Mesenchymal stem cell (in vitro differentiated cells and primary cell): ENCODE measurements at regions not wholly inside any gene's neighbourhood (a gene's known extent, or its start where the extent isn't known, plus 50 kb on each side); places are given as distances from the start of the nearest gene placed in this dataset.

Source experiments
- DNase-seq: peaks from one replicate; pipeline ENCODE4 v3.0.0-alpha.2; 2013
- H2AFZ ChIP-seq: one replicate; pipeline ENCODE4 v1.6.1; 2013; ENCODE audit warnings: low read depth, mild to moderate bottlenecking, control low read depth, inconsistent platforms, low read length, moderate library complexity
- H2AK5ac ChIP-seq: 2 replicates; pipeline ENCODE4 v1.6.1; 2013; ENCODE audit warnings: low read length, moderate library complexity, mild to moderate bottlenecking, inconsistent platforms; ENCODE audit not compliant: severe bottlenecking
- H2BK120ac ChIP-seq: one replicate; pipeline ENCODE4 v1.6.1; 2013; ENCODE audit warnings: low read depth, mild to moderate bottlenecking, inconsistent platforms, low read length, moderate library complexity
- H2BK12ac ChIP-seq, 2 experiments: one replicate each; pipeline ENCODE4 v1.6.1; 2013; ENCODE audit warnings: inconsistent platforms in 2 of 2, low read length in 2 of 2, mild to moderate bottlenecking in 2 of 2, moderate library complexity in 2 of 2, control low read depth in 1 of 2
- H2BK15ac ChIP-seq: one replicate; pipeline ENCODE4 v1.6.1; 2013; ENCODE audit warnings: mild to moderate bottlenecking, low read depth, inconsistent platforms; ENCODE audit not compliant: poor library complexity, severe bottlenecking
- H2BK5ac ChIP-seq: 2 replicates; pipeline ENCODE4 v1.6.1; 2013; ENCODE audit warnings: low read depth, mild to moderate bottlenecking, low read length, control low read depth, inconsistent platforms; ENCODE audit not compliant: poor library complexity, severe bottlenecking
- H3K14ac ChIP-seq, 2 experiments: one replicate each; pipeline ENCODE4 v1.6.1; 2013; ENCODE audit warnings: inconsistent platforms in 2 of 2, low read length in 2 of 2, control low read depth in 1 of 2, mild to moderate bottlenecking in 1 of 2, moderate library complexity in 1 of 2
- H3K18ac ChIP-seq, 2 experiments: one replicate each; pipeline ENCODE4 v1.6.1; 2013; ENCODE audit warnings: inconsistent platforms in 2 of 2, low read length in 2 of 2, control low read depth in 1 of 2, low read depth in 1 of 2, mild to moderate bottlenecking in 1 of 2
- H3K23ac ChIP-seq, 2 experiments: one replicate each; pipeline ENCODE4 v1.6.1; 2013; ENCODE audit warnings: inconsistent platforms in 2 of 2, low read length in 2 of 2, mild to moderate bottlenecking in 2 of 2, moderate library complexity in 2 of 2, control low read depth in 1 of 2
- H3K27ac ChIP-seq: 2 replicates; pipeline ENCODE4 v1.5.1; 2013; ENCODE audit warnings: mild to moderate bottlenecking, moderate library complexity, low read length, control low read depth, inconsistent platforms; ENCODE audit not compliant: poor library complexity, severe bottlenecking
- H3K27me3 ChIP-seq, 2 experiments: 2 replicates each; pipeline versions ENCODE4 v1.6.1 to v1.7.0; 2013; ENCODE audit warnings: low read length in 2 of 2, mild to moderate bottlenecking in 2 of 2, moderate library complexity in 2 of 2, control low read depth in 1 of 2, inconsistent platforms in 1 of 2; ENCODE audit not compliant: control insufficient read depth in 1 of 2, insufficient read depth in 1 of 2
- H3K36me3 ChIP-seq, 2 experiments: 2 replicates each; pipeline versions ENCODE4 v1.6.1 to v1.7.0; 2013; ENCODE audit warnings: low read length in 2 of 2, control low read depth in 1 of 2, inconsistent platforms in 1 of 2, low read depth in 1 of 2, mild to moderate bottlenecking in 1 of 2; ENCODE audit not compliant: insufficient read depth in 2 of 2, control insufficient read depth in 1 of 2
- H3K4ac ChIP-seq, 2 experiments: one replicate each; pipeline ENCODE4 v1.6.1; 2013; ENCODE audit warnings: inconsistent platforms in 2 of 2, low read length in 2 of 2, mild to moderate bottlenecking in 2 of 2, moderate library complexity in 2 of 2, control low read depth in 1 of 2, low read depth in 1 of 2
- H3K4me1 ChIP-seq: 2 replicates; pipeline ENCODE4 v1.6.1; 2013; ENCODE audit warnings: low read depth, low read length, control low read depth; ENCODE audit not compliant: control insufficient read depth, insufficient read depth
- H3K4me2 ChIP-seq: 2 replicates; pipeline ENCODE4 v1.6.1; 2013; ENCODE audit warnings: low read length, mild to moderate bottlenecking, inconsistent platforms; ENCODE audit not compliant: poor library complexity, severe bottlenecking
- H3K4me3 ChIP-seq, 2 experiments: 2 replicates each; pipeline versions ENCODE4 v1.5.1 to v1.7.0; 2013; ENCODE audit warnings: low read length in 2 of 2, mild to moderate bottlenecking in 2 of 2, control low read depth in 1 of 2, low read depth in 1 of 2; ENCODE audit not compliant: insufficient read depth in 1 of 2
- H3K79me1 ChIP-seq: replicated peaks from 2 replicates; pipeline ENCODE4 v1.6.1; 2013; ENCODE audit warnings: mild to moderate bottlenecking, control low read depth, low read length, inconsistent platforms; ENCODE audit not compliant: poor library complexity, severe bottlenecking
- H3K9ac ChIP-seq: 2 replicates; pipeline ENCODE4 v1.7.0; 2013; ENCODE audit warnings: mild to moderate bottlenecking, low read length, moderate library complexity
- H3K9me3 ChIP-seq: 2 replicates; pipeline ENCODE4 v1.7.0; 2013; ENCODE audit warnings: mild to moderate bottlenecking, low read length; ENCODE audit not compliant: control insufficient read depth
- H4K8ac ChIP-seq: one replicate; pipeline ENCODE4 v1.6.1; 2013; ENCODE audit warnings: inconsistent platforms, mild to moderate bottlenecking, low read length, moderate library complexity
- H4K91ac ChIP-seq: one replicate; pipeline ENCODE4 v1.6.1; 2013; ENCODE audit warnings: mild to moderate bottlenecking, low read length, inconsistent platforms
- WGBS: methylation state at CpG from one replicate; pipeline ENCODE4 v1.1.7; 2013; ENCODE audit warnings: mixed read lengths; 5-methylcytosine and 5-hydroxymethylcytosine counted together

GRCh38 chr2:183495589-183496267 is 371.5 kb downstream of the NUP35 start:
- Histone ChIP-seq H2BK120ac (no peak overlapping the region), H3K9ac (no peak overlapping the region), H3K23ac (no peak overlapping the region), H2AFZ (no peak overlapping the region), H3K4me2 (no peak overlapping the region), H3K4ac (no peak overlapping the region), H3K18ac (no peak overlapping the region), H3K27ac (no peak overlapping the region), H3K36me3 (no peaks in the 10 kb centered on the region), H4K91ac (no peak overlapping the region), H4K8ac (no peak overlapping the region), H3K4me3 (no peak overlapping the region), H2BK15ac (no peak overlapping the region), H3K27me3 (no peaks in the 10 kb centered on the region), H2BK5ac (no peak overlapping the region), H3K4me1 (no peaks in the 10 kb centered on the region), H3K9me3 (peaks cover 5% of the 10 kb centered on the region), H2AK5ac (no peak overlapping the region), H2BK12ac (no peak overlapping the region), H3K14ac (no peak overlapping the region), H3K79me1 (no peaks in the 10 kb centered on the region)
- no peak for DNase-seq
- 83% methylated on average over 3 of the region's 3 CpGs for WGBS

- Histone ChIP-seq H3K18ac (no peak overlapping the region), H3K27ac (no peak overlapping the region), H3K9me3 (peaks cover 5% of the 10 kb centered on the region), H3K79me1 (no peaks in the 10 kb centered on the region), H3K4me3 (no peak overlapping the region), H2BK15ac (no peak overlapping the region), H2AFZ (no peak overlapping the region), H3K4ac (no peak overlapping the region), H2BK5ac (no peak overlapping the region), H3K27me3 (no peaks in the 10 kb centered on the region), H2AK5ac (no peak overlapping the region), H3K36me3 (no peaks in the 10 kb centered on the region), H3K14ac (no peak overlapping the region), H3K23ac (no peak overlapping the region), H4K8ac (no peak overlapping the region), H3K4me2 (no peak overlapping the region), H4K91ac (no peak overlapping the region), H2BK120ac (no peak overlapping the region), H3K4me1 (no peaks in the 10 kb centered on the region), H2BK12ac (no peak overlapping the region), H3K9ac (no peak overlapping the region)
- 92% methylated on average over 1 of the region's 1 CpG for WGBS
- no peak for DNase-seq
These were observed 373.6 kb downstream of the NUP35 start for GRCh38 chr2:183497861-183498260.

- Histone ChIP-seq H3K27me3 (no peaks in the 10 kb centered on the region), H3K4me3 (no peak overlapping the region), H2BK12ac (no peak overlapping the region), H3K79me1 (no peaks in the 10 kb centered on the region), H3K4me1 (no peaks in the 10 kb centered on the region), H3K18ac (no peak overlapping the region), H3K27ac (no peak overlapping the region), H4K8ac (no peak overlapping the region), H3K36me3 (no peaks in the 10 kb centered on the region), H2AK5ac (no peak overlapping the region), H4K91ac (no peak overlapping the region), H2BK120ac (no peak overlapping the region), H3K4me2 (no peak overlapping the region), H2BK5ac (no peak overlapping the region), H3K9me3 (peaks cover 11% of the 10 kb centered on the region), H2AFZ (no peak overlapping the region), H3K9ac (no peak overlapping the region), H3K4ac (no peak overlapping the region), H2BK15ac (no peak overlapping the region), H3K14ac (no peak overlapping the region), H3K23ac (no peak overlapping the region)
- no peak for DNase-seq
- WGBS: no CpG with 5 or more reads among the region's 1 CpG
These were observed 381.7 kb downstream of the NUP35 start for GRCh38 chr2:183505911-183506310.

- no peak overlapping the region for H3K4ac ChIP-seq
- no peaks in the 10 kb centered on the region for H3K27me3 ChIP-seq
- no peak for DNase-seq
- H3K18ac ChIP-seq: no peak overlapping the region
- no peaks in the 10 kb centered on the region for H3K79me1 ChIP-seq
- no peak overlapping the region for H3K9ac ChIP-seq
- no peaks in the 10 kb centered on the region for H3K9me3 ChIP-seq
- no peak overlapping the region for H3K4me2 ChIP-seq
- no peak overlapping the region for H3K23ac ChIP-seq
- H2BK5ac ChIP-seq: no peak overlapping the region
- H2AK5ac ChIP-seq: no peak overlapping the region
- WGBS: 77% methylated on average over 2 of the region's 3 CpGs
- H2BK120ac ChIP-seq: no peak overlapping the region
- no peaks in the 10 kb centered on the region for H3K4me1 ChIP-seq
- no peak overlapping the region for H3K27ac ChIP-seq
- no peak overlapping the region for H2BK15ac ChIP-seq
- no peak overlapping the region for H4K8ac ChIP-seq
- H2BK12ac ChIP-seq: no peak overlapping the region
- H4K91ac ChIP-seq: no peak overlapping the region
- H3K4me3 ChIP-seq: no peak overlapping the region
- no peak overlapping the region for H3K14ac ChIP-seq
- no peak overlapping the region for H2AFZ ChIP-seq
- no peaks in the 10 kb centered on the region for H3K36me3 ChIP-seq
These were observed 386.9 kb downstream of the NUP35 start for GRCh38 chr2:183511154-183511553.
